Upper lobe of left lung (tissue), 4 donors: ENCODE measurements at regions not wholly inside any gene's neighbourhood (a gene's known extent, or its start where the extent isn't known, plus 50 kb on each side); places are given as distances from the start of the nearest gene placed in this dataset.

ENCODE experiments used
- CTCF ChIP-seq, 6 experiments: fragments of 450-650 bp in 4 of 6; fragments of 200-600 bp in 2 of 6; sonication (generic) in 2 of 6; IDR thresholded peaks; one replicate each; pipeline ENCODE4 v1.5.1; 2016 to 2019; ENCODE audit warnings: antibody characterized with exemption in 6 of 6
- POLR2AphosphoS5 ChIP-seq, 2 donors: sonication (generic); formaldehyde crosslinking; IDR thresholded peaks; one replicate each; pipeline ENCODE4 v1.5.1; 2017; ENCODE audit warnings: antibody characterized with exemption in 2 of 2

DNA sequence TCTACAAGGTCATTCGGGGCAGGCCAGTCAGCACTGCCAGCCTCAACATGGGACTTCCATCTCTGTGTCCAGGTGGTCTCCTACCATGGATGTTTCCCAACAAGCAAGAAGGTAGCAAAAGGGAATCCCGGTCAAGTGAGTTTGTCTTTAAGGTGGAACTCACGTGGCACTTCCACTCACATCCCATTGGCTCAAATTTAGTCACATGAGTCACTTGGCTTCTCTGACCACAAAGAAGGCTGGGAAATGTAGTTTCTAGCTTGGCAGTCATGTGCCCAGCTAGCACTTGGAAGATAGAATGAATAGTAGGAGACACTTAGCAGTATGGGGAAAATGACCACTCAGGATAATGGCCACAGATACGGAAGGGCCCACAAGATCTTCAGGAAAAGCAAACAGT lies 106.6 kb downstream of the AIPL1 start:
- TF ChIP-seq POLR2AphosphoS5 (IDR thresholded peaks at IDR 0.05), result no peak
- TF ChIP-seq CTCF (IDR thresholded peaks at IDR 0.05), result no peak
